Urinary bladder (tissue), 4 donors: ENCODE measurements at regions not wholly inside any gene's neighbourhood (a gene's known extent, or its start where the extent isn't known, plus 50 kb on each side); places are given as distances from the start of the nearest gene placed in this dataset. TPM values are rescaled to one million over a fixed set of nuclear protein-coding genes. Genes with fewer than 3 reads are reported as not detected.

Source experiments
- DNase-seq: peaks from one replicate; pipeline ENCODE4 v3.0.0-alpha.2; 2015; ENCODE audit errors: extremely low spot score
- H3K27ac ChIP-seq: one replicate; pipeline ENCODE4 v1.5.1; 2013; ENCODE audit warnings: low read depth, mild to moderate bottlenecking, moderate library complexity
- H3K36me3 ChIP-seq: one replicate; pipeline ENCODE4 v1.6.1; 2013; ENCODE audit warnings: mild to moderate bottlenecking, moderate library complexity; ENCODE audit not compliant: insufficient read depth
- H3K4me1 ChIP-seq: one replicate; pipeline ENCODE4 v1.6.1; 2013; ENCODE audit warnings: mild to moderate bottlenecking, moderate library complexity; ENCODE audit not compliant: insufficient read depth
- H3K4me3 ChIP-seq: one replicate; pipeline ENCODE4 v1.5.1; 2013; ENCODE audit warnings: low read depth, low read length
- WGBS: extraction: QIAGEN DNeasy Blood & Tissue Kit; methylation state at CpG from one replicate; pipeline ENCODE4 v1.1.7; 2013; 5-methylcytosine and 5-hydroxymethylcytosine counted together
- small RNA-seq: library from RNA; depleted of rRNA; stranded (forward); fragments of <200 nt; gene quantifications from one replicate; pipeline ENCODE3, GENCODE V24; 2014
- donor health status: healthy with polysubstance abuse.
- donor health status: healthy.

- 91% methylated on average over 3 of the region's 3 CpGs for WGBS
- Histone ChIP-seq H3K36me3 (no peaks in the 10 kb centered on the region), H3K4me3 (no peak overlapping the region), H3K4me1 (no peaks in the 10 kb centered on the region), H3K27ac (no peak overlapping the region)
- no peak for DNase-seq
These were observed 58.5 kb upstream of the ATF7IP start for GRCh38 chr12:14307004-14307403.

GRCh38 chr12:14308516-14308915, 57.0 kb upstream of the ATF7IP start:
- Histone ChIP-seq H3K4me1 (no peaks in the 10 kb centered on the region), H3K36me3 (no peaks in the 10 kb centered on the region), H3K27ac (no peak overlapping the region), H3K4me3 (no peak overlapping the region)
- DNase-seq = no peak
- 98% methylated on average over 4 of the region's 4 CpGs for WGBS

- Histone ChIP-seq H3K27ac (no peak overlapping the region), H3K4me3 (no peak overlapping the region), H3K36me3 (no peaks in the 10 kb centered on the region), H3K4me1 (no peaks in the 10 kb centered on the region)
- 90% methylated on average over 1 of the region's 1 CpG for WGBS
- DNase-seq = no peak
These were observed 54.6 kb upstream of the ATF7IP start for GRCh38 chr12:14310866-14311265.

DNA sequence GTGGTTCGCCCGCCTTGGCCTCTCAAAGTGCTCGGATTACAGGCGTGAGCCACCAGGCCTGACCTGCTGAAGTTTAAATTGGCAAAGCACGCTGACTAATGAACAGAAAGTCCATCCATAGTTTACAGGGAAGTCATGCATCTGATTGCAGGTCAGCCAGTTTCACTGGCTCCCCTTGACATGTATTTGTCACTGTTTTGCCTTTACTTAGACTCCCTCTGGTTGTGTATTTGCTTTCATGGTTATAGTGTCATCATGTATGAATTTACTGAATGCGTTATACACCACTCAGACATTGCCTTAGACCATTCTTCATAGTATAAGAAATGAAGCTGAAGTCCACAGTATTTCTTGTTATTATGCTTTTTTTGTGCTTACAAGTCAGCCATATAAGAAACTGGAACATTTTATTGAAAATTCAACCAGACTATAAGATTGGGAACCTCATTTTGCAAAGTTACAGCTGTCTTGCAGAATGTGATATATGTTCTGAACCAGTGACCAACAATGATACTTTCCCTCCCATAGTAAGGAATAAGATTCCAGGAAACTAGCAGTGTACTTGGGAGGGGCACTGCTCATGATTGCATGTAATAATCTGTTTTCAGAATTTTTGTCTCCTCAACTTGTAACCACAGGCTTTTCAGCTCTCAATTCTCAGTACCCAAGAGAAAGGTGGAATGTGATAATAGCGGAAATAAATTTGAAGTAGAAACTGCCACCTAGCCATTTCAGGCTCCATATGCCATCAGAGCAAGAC, 51.9 kb upstream of the ATF7IP start:
- H3K36me3 ChIP-seq = no peaks in the 10 kb centered on the region
- WGBS = 87% methylated on average over 7 of the region's 7 CpGs
- H3K4me3 ChIP-seq = no peak overlapping the region
- no peaks in the 10 kb centered on the region for H3K4me1 ChIP-seq
- no peak for DNase-seq
- no peak overlapping the region for H3K27ac ChIP-seq

DNA sequence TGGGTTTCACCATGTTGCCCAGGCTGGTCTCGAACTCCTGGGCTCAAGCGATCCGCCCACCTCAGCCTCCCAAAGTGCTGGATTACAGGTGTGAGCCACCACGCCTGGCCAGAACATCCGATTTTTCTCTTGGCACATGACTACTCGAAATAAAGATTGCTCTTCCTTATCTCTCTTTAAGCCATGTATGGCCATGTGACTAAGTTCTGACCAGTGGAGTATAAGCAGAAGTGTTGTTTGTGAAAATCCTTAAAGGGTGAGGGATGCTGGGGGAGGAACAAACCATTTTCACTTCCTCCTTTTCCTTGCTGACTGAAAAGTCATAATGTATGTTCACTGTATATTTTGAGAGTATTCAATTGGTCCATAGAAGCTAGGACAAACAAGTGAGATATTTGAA, 50.7 kb upstream of the ATF7IP start:
- H3K27ac ChIP-seq = no peak overlapping the region
- H3K4me3 ChIP-seq = no peak overlapping the region
- H3K4me1 ChIP-seq = no peaks in the 10 kb centered on the region
- no peak for DNase-seq
- no peaks in the 10 kb centered on the region for H3K36me3 ChIP-seq
- 90% methylated on average over 6 of the region's 6 CpGs for WGBS

- Histone ChIP-seq H3K4me1 (no peaks in the 10 kb centered on the region), H3K36me3 (no peaks in the 10 kb centered on the region), H3K27ac (no peak overlapping the region), H3K4me3 (no peak overlapping the region)
- DNase-seq = no peak
These were observed 50.0 kb upstream of the ATF7IP start for GRCh38 chr12:14315501-14315900.

Small RNA genes lying in the stretch of these regions (small RNA-seq; reads per million reads assigned to genes)
- gene AC092470.1 (not detected), gene AC135001.1 (not detected), gene MRPS18CP4 (not detected), gene RNU6-491P (not detected)
